DOHH2 (cell line): ENCODE measurements at regions not wholly inside any gene's neighbourhood (a gene's known extent, or its start where the extent isn't known, plus 50 kb on each side); places are given as distances from the start of the nearest gene placed in this dataset.

Experiments used
- EZH2phosphoT487 ChIP-seq: fragments of 200-600 bp; sonication (generic); IDR thresholded peaks from 2 replicates; pipeline ENCODE4 v1.6.1; 2017; ENCODE audit warnings: borderline replicate concordance, mild to moderate bottlenecking, antibody characterized with exemption, low read length, moderate library complexity, mixed read lengths
- TF ChIP-seq, protein P1 (sequence below): fragments of 200-600 bp; sonication (generic); IDR thresholded peaks from one replicate; pipeline ENCODE4 v1.5.1; 2014; ENCODE audit warnings: antibody characterized with exemption, mild to moderate bottlenecking, low read depth, low read length; ENCODE audit not compliant: poor library complexity, severe bottlenecking

DNA sequence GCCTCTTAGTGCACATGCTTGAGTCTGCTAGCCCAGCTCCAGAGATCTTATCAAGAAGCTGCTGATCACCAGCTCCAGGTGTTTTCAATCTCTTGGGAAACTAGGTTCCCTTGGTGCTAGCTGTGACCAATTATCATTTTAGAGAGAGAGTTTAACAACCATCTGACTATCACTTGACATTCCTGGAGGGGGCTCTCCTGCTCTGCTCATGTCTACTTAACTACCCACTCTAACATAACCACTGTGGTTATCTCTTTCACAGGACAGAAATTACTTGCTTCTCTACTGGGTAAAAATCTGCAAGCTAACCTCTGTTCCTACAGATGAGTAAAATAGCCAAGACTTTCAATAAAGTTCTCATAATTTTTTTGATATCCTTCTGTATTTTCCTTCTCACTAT is 823.4 kb upstream of the GJE1 start:
- TF ChIP-seq, protein P1, sequence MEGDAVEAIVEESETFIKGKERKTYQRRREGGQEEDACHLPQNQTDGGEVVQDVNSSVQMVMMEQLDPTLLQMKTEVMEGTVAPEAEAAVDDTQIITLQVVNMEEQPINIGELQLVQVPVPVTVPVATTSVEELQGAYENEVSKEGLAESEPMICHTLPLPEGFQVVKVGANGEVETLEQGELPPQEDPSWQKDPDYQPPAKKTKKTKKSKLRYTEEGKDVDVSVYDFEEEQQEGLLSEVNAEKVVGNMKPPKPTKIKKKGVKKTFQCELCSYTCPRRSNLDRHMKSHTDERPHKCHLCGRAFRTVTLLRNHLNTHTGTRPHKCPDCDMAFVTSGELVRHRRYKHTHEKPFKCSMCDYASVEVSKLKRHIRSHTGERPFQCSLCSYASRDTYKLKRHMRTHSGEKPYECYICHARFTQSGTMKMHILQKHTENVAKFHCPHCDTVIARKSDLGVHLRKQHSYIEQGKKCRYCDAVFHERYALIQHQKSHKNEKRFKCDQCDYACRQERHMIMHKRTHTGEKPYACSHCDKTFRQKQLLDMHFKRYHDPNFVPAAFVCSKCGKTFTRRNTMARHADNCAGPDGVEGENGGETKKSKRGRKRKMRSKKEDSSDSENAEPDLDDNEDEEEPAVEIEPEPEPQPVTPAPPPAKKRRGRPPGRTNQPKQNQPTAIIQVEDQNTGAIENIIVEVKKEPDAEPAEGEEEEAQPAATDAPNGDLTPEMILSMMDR: no peak
- TF ChIP-seq EZH2phosphoT487: no peak
